SK-N-SH (cell line): ENCODE measurements at regions not wholly inside any gene's neighbourhood (a gene's known extent, or its start where the extent isn't known, plus 50 kb on each side); places are given as distances from the start of the nearest gene placed in this dataset.

Experiments used
- CTCF ChIA-PET: fragments of 300-600, 350-600 bp; formaldehyde crosslinking; extraction: SDS; loops from one replicate; lab custom pipeline; 2021; lab: Yijun Ruan, JAX
- POLR2A ChIA-PET: fragments of 350-600 bp; sonication (Branson Sonifier 250); formaldehyde crosslinking; extraction: SDS; loops from one replicate; lab custom pipeline; 2020; ENCODE audit warnings: antibody characterized with exemption, inconsistent platforms; lab: Yijun Ruan, JAX
- DNase-seq: peaks from one replicate; pipeline ENCODE4 v3.0.0; 2012
- H2AFZ ChIP-seq: fragments of 200-600 bp; sonication (generic); 2 replicates; pipeline ENCODE4 v1.8.1; 2016; ENCODE audit warnings: antibody characterized with exemption, mild to moderate bottlenecking, low read depth
- H3F3A ChIP-seq: fragments of 200-600 bp; sonication (generic); replicated peaks from 2 replicates; pipeline ENCODE3; 2016; ENCODE audit warnings: antibody characterized with exemption, mild to moderate bottlenecking; ENCODE audit not compliant: insufficient read depth
- H3K27ac ChIP-seq, 2 experiments: fragments of 200-500 bp in 1 of 2; fragments of 200-600 bp in 1 of 2; sonication (Bioruptor generic) in 1 of 2; sonication (generic), shearing (Covaris generic) in 1 of 2; 2 replicates each; pipeline versions ENCODE4 v1.5.1 to v1.6.1; 2014 to 2016; ENCODE audit warnings: low read depth in 2 of 2, inconsistent platforms in 1 of 2, low read length in 1 of 2, mild to moderate bottlenecking in 1 of 2, mixed read lengths in 1 of 2
- H3K27me3 ChIP-seq: fragments of 200-600 bp; sonication (generic), shearing (Covaris generic); 2 replicates; pipeline ENCODE4 v1.6.1; 2016; ENCODE audit warnings: mixed run types; ENCODE audit not compliant: insufficient read depth
- H3K36me3 ChIP-seq, 2 experiments: fragments of 200-500 bp in 1 of 2; fragments of 200-600 bp in 1 of 2; sonication (Bioruptor generic) in 1 of 2; sonication (generic) in 1 of 2; replicated peaks in 1 of 2; 2 replicates each; pipeline versions ENCODE3 to v1.5.1; 2014 to 2016; ENCODE audit warnings: low read length in 1 of 2, mild to moderate bottlenecking in 1 of 2; ENCODE audit not compliant: insufficient read depth in 2 of 2, control insufficient read depth in 1 of 2
- H3K4me1 ChIP-seq, 2 experiments: fragments of 200-500 bp in 1 of 2; fragments of 200-600 bp in 1 of 2; sonication (Bioruptor generic) in 1 of 2; sonication (generic), shearing (Covaris generic) in 1 of 2; 2 replicates each; pipeline versions ENCODE4 v1.5.1 to v1.6.1; 2014 to 2016; ENCODE audit warnings: low read depth in 1 of 2, low read length in 1 of 2, mixed run types in 1 of 2; ENCODE audit not compliant: insufficient read depth in 2 of 2, control insufficient read depth in 1 of 2
- H3K4me2 ChIP-seq: fragments of 200-600 bp; sonication (generic), shearing (Covaris generic); 2 replicates; pipeline ENCODE4 v1.6.1; 2017; ENCODE audit warnings: mixed run types
- H3K4me3 ChIP-seq, 2 experiments: fragments of 200-500 bp in 1 of 2; fragments of 200-600 bp in 1 of 2; sonication (Bioruptor generic) in 1 of 2; sonication (generic), shearing (Covaris generic) in 1 of 2; 2 replicates each; pipeline versions ENCODE4 v1.5.1 to v1.8.1; 2014 to 2016; ENCODE audit warnings: low read depth in 2 of 2, inconsistent platforms in 1 of 2, low read length in 1 of 2, mild to moderate bottlenecking in 1 of 2, mixed read lengths in 1 of 2, moderate library complexity in 1 of 2
- H3K79me2 ChIP-seq: fragments of 200-600 bp; sonication (generic); 2 replicates; pipeline ENCODE4 v1.8.1; 2017; ENCODE audit warnings: mild to moderate bottlenecking; ENCODE audit not compliant: insufficient read depth
- H3K9ac ChIP-seq: fragments of 200-600 bp; sonication (generic); 2 replicates; pipeline ENCODE4 v1.6.1; 2017; ENCODE audit warnings: mixed run types
- H3K9me2 ChIP-seq: fragments of 200-600 bp; sonication (generic); 2 replicates; pipeline ENCODE4 v1.6.1; 2017; ENCODE audit warnings: mixed run types
- H3K9me3 ChIP-seq: fragments of 200-600 bp; sonication (generic); 2 replicates; pipeline ENCODE4 v1.6.1; 2017; ENCODE audit warnings: mixed run types, mild to moderate bottlenecking, moderate library complexity
- H4K20me1 ChIP-seq: fragments of 200-600 bp; sonication (generic); 2 replicates; pipeline ENCODE4 v1.6.1; 2017; ENCODE audit warnings: mild to moderate bottlenecking, mixed run types; ENCODE audit not compliant: insufficient read depth
- CTCF ChIP-seq: fragments of 200-600 bp; sonication (generic); IDR thresholded peaks from 2 replicates; pipeline ENCODE4 v1.6.1; 2017; ENCODE audit warnings: antibody characterized with exemption, mild to moderate bottlenecking, moderate library complexity
- ELF1 ChIP-seq: IDR thresholded peaks from 2 replicates; pipeline ENCODE4 v1.4.0; 2012
- EP300 ChIP-seq, 2 experiments: IDR thresholded peaks; 2 replicates each; pipeline versions ENCODE4 v1.4.0 to v1.6.1; 2012; ENCODE audit warnings: borderline replicate concordance in 1 of 2, low read depth in 1 of 2, low read length in 1 of 2
- FOXJ3 ChIP-seq: sonication (generic); formaldehyde crosslinking; IDR thresholded peaks from 2 replicates; pipeline ENCODE4 v1.5.1; 2020; ENCODE audit warnings: mild to moderate bottlenecking, missing genetic modification reagents
- FOXM1 ChIP-seq: IDR thresholded peaks from 2 replicates; pipeline ENCODE4 v1.4.0; 2012; ENCODE audit warnings: low read depth, mild to moderate bottlenecking
- GABPA ChIP-seq: IDR thresholded peaks from 2 replicates; pipeline ENCODE4 v1.4.0; 2012; ENCODE audit warnings: low read depth, mild to moderate bottlenecking
- IRF3 ChIP-seq: fragments of 150-350 bp; IDR thresholded peaks from 2 replicates; pipeline ENCODE4 v1.6.1; 2016; ENCODE audit warnings: mild to moderate bottlenecking, low read depth, low read length
- MEF2A ChIP-seq: IDR thresholded peaks from 2 replicates; pipeline ENCODE4 v1.4.0; 2012; ENCODE audit warnings: low read depth, borderline replicate concordance
- PBX3 ChIP-seq: IDR thresholded peaks from 2 replicates; pipeline ENCODE4; 2012
- POLR2AphosphoS5 ChIP-seq: IDR thresholded peaks from 2 replicates; pipeline ENCODE4 v1.6.1; 2012; ENCODE audit warnings: low read depth, low read length
- RCOR1 ChIP-seq: fragments of 150-350 bp; IDR thresholded peaks from 2 replicates; pipeline ENCODE4 v1.6.1; 2017; ENCODE audit warnings: antibody characterized with exemption, low read length
- RXRA ChIP-seq: IDR thresholded peaks from 2 replicates; pipeline ENCODE4 v1.4.0; 2012; ENCODE audit warnings: low read depth, mild to moderate bottlenecking, borderline replicate concordance
- SMC3 ChIP-seq: IDR thresholded peaks from 2 replicates; pipeline ENCODE4 v1.6.1; 2012; ENCODE audit warnings: low read depth, low read length, improper control_type of control experiment
- TEAD4 ChIP-seq: IDR thresholded peaks from 2 replicates; pipeline ENCODE4 v1.4.0; 2012; ENCODE audit warnings: mild to moderate bottlenecking, borderline replicate concordance; ENCODE audit not compliant: insufficient read depth
- WGBS: methylation state at CpG from one replicate; pipeline ENCODE4 v1.1.6; 2017; ENCODE audit warnings: low lambda C conversion rate; 5-methylcytosine and 5-hydroxymethylcytosine counted together

GRCh38 chr13:81223778-81224177, 882.9 kb upstream of the SPRY2 start (continued):
- no peak for TF ChIP-seq CTCF
- TF ChIP-seq MEF2A = no peak
- TF ChIP-seq IRF3 = no peak
- no peak for TF ChIP-seq FOXJ3
- no peak for TF ChIP-seq RXRA

- H2AFZ ChIP-seq = no peak overlapping the region
- CTCF ChIA-PET = no interaction called here
- H3K9me3 ChIP-seq = no peaks in the 10 kb centered on the region
- no peak overlapping the region for H3K27ac ChIP-seq
- no peaks in the 10 kb centered on the region for H3K27me3 ChIP-seq
- no peak overlapping the region for H3K9ac ChIP-seq
- H3K4me2 ChIP-seq = no peak overlapping the region
- no peak for DNase-seq
- 7% methylated on average over 2 of the region's 2 CpGs for WGBS
- H3K79me2 ChIP-seq = no peaks in the 10 kb centered on the region
- POLR2A ChIA-PET = no interaction called here
- no peak overlapping the region for H3K4me3 ChIP-seq
- no peaks in the 10 kb centered on the region for H4K20me1 ChIP-seq
- TF ChIP-seq FOXM1 (no peak), IRF3 (no peak), PBX3 (no peak), TEAD4 (no peak), GABPA (no peak), SMC3 (no peak), RCOR1 (no peak), FOXJ3 (no peak), ELF1 (no peak), EP300 (IDR thresholded peaks at IDR 0.05; ENCODE audit: borderline replicate concordance in 1 of 2, low read depth in 1 of 2, low read length in 1 of 2) (no peak), POLR2AphosphoS5 (no peak)
- no peaks in the 10 kb centered on the region for H3K9me2 ChIP-seq
- no peaks in the 10 kb centered on the region for H3K36me3 ChIP-seq
- no peaks in the 10 kb centered on the region for H3K4me1 ChIP-seq
- H3F3A ChIP-seq = no peaks in the 10 kb centered on the region
Observed at GRCh38 chr13:81211713-81212112, 870.8 kb upstream of the SPRY2 start.
